ENCODE measurements at regions not wholly inside any gene's neighbourhood (a gene's known extent, or its start where the extent isn't known, plus 50 kb on each side); places are given as distances from the start of the nearest gene placed in this dataset.

GRCh38 chr15:97463696-97464095 is 496.8 kb upstream of the ARRDC4 start:
- WGBS, 2 donors: 53 to 65% methylated on average over 4 of the region's 4 CpGs
- Histone ChIP-seq H3K27me3 (no peaks in the 10 kb centered on the region), H3K4me1 (no peaks in the 10 kb centered on the region), H3K36me3 (no peaks in the 10 kb centered on the region), H3K27ac (no peak overlapping the region), H3K9me3 (no peaks in the 10 kb centered on the region), H3K4me3 (no peak overlapping the region)
- FAIRE-seq: no peak
- no peak for DNase-seq
- intact Hi-C loops (cut with DNase I): no loop called here
- no peak for ATAC-seq
- no peak for TF ChIP-seq CTCF (IDR thresholded peaks at IDR 0.05)

GRCh38 chr15:97470417-97470816 is 490.1 kb upstream of the ARRDC4 start:
- Histone ChIP-seq H3K27me3 (no peaks in the 10 kb centered on the region), H3K36me3 (no peaks in the 10 kb centered on the region), H3K4me1 (no peaks in the 10 kb centered on the region), H3K9me3 (no peaks in the 10 kb centered on the region), H3K27ac (no peak overlapping the region), H3K4me3 (no peak overlapping the region)
- no peak for TF ChIP-seq CTCF (IDR thresholded peaks at IDR 0.05)
- intact Hi-C loops (cut with DNase I): no loop called here
- ATAC-seq: no peak
- no peak for DNase-seq
- no peak for FAIRE-seq

- FAIRE-seq (no peak), ATAC-seq (no peak), DNase-seq (no peak)
- intact Hi-C loops (cut with DNase I): no loop called here
- no peak for TF ChIP-seq CTCF (IDR thresholded peaks at IDR 0.05)
- H3K36me3 ChIP-seq: no peaks in the 10 kb centered on the region
- no peaks in the 10 kb centered on the region for H3K4me1 ChIP-seq
- no peaks in the 10 kb centered on the region for H3K27me3 ChIP-seq
- no peaks in the 10 kb centered on the region for H3K9me3 ChIP-seq
- no peak overlapping the region for H3K4me3 ChIP-seq
- no peak overlapping the region for H3K27ac ChIP-seq
- WGBS, 2 donors: 26 to 33% methylated on average over 1 of the region's 1 CpG
These were observed 486.9 kb upstream of the ARRDC4 start for GRCh38 chr15:97473627-97474026.

- DNase-seq: no peak
- Histone ChIP-seq H3K27me3 (no peaks in the 10 kb centered on the region), H3K4me1 (no peaks in the 10 kb centered on the region), H3K4me3 (no peak overlapping the region), H3K36me3 (no peaks in the 10 kb centered on the region), H3K9me3 (no peaks in the 10 kb centered on the region), H3K27ac (no peak overlapping the region)
- no peak for ATAC-seq
- intact Hi-C loops (cut with DNase I): no loop called here
- no peak for FAIRE-seq
- WGBS, 2 donors: 81 to 92% methylated on average over 3 of the region's 3 CpGs
- TF ChIP-seq CTCF (IDR thresholded peaks at IDR 0.05): no peak
These were observed 480.5 kb upstream of the ARRDC4 start for GRCh38 chr15:97479957-97480356.

- no peak for ATAC-seq
- intact Hi-C loops (cut with DNase I): no loop called here
- no peak for TF ChIP-seq CTCF (IDR thresholded peaks at IDR 0.05)
- no peaks in the 10 kb centered on the region for H3K36me3 ChIP-seq
- DNase-seq: no peak
- FAIRE-seq: no peak
- H3K27me3 ChIP-seq: no peaks in the 10 kb centered on the region
- 25% methylated on average over 3 of the region's 3 CpGs for WGBS, 2 donors
- H3K4me3 ChIP-seq: no peak overlapping the region
- no peaks in the 10 kb centered on the region for H3K9me3 ChIP-seq
- H3K27ac ChIP-seq: no peak overlapping the region
- H3K4me1 ChIP-seq: no peaks in the 10 kb centered on the region
These were observed 478.0 kb upstream of the ARRDC4 start for GRCh38 chr15:97482521-97482920.
